Panc1 (cell line): ENCODE measurements at regions not wholly inside any gene's neighbourhood (a gene's known extent, or its start where the extent isn't known, plus 50 kb on each side); places are given as distances from the start of the nearest gene placed in this dataset.

Experiments
- ATAC-seq: fragments of 200-7000 bp; cut with Tn5 transposase; 2 replicates; pipeline ENCODE4 v1.9.1; 2020; ENCODE audit warnings: mild to moderate bottlenecking, moderate library complexity
- BruUV-seq: library from RNA; stranded (reverse); fragments of 400-500 nt; replicated peaks from 2 replicates; lab custom pipeline; 2021; lab: Mats Ljungman, UMichigan
- CTCF ChIA-PET: fragments of 300-600 bp; sonication (Branson Sonifier 250); formaldehyde crosslinking; loops from one replicate; lab custom pipeline; 2022; ENCODE audit warnings: antibody characterized with exemption; lab: Charles Lee
- POLR2A ChIA-PET: fragments of 300-600 bp; sonication (Branson Sonifier 250); formaldehyde crosslinking; loops from one replicate; lab custom pipeline; 2022; ENCODE audit warnings: antibody characterized with exemption; lab: Charles Lee
- DNase-seq: peaks from one replicate; pipeline ENCODE4 v3.0.0-alpha.2; 2010; ENCODE audit warnings: low read depth, low spot score
- H3K27ac ChIP-seq: 2 replicates; pipeline ENCODE4 v1.5.1; 2011; ENCODE audit warnings: mild to moderate bottlenecking, low read length, inconsistent platforms
- H3K27me3 ChIP-seq: fragments of 200-500 bp; sonication (Bioruptor generic); 2 replicates; pipeline ENCODE4 v1.6.0; 2014; ENCODE audit warnings: low read length, inconsistent platforms; ENCODE audit not compliant: control insufficient read depth, insufficient read depth
- H3K36me3 ChIP-seq: fragments of 200-500 bp; sonication (Bioruptor generic); 2 replicates; pipeline ENCODE4 v1.5.1; 2014; ENCODE audit warnings: inconsistent platforms, mild to moderate bottlenecking, low read length, moderate library complexity; ENCODE audit not compliant: control insufficient read depth, insufficient read depth
- H3K4me1 ChIP-seq: 2 replicates; pipeline ENCODE4 v1.5.1; 2011; ENCODE audit warnings: inconsistent platforms, mild to moderate bottlenecking, low read length, moderate library complexity; ENCODE audit not compliant: control insufficient read depth, insufficient read depth
- H3K4me3 ChIP-seq, 2 experiments: 2 replicates each; pipeline ENCODE4 v1.5.1; 2011 to 2012; ENCODE audit warnings: low read depth in 2 of 2, low read length in 2 of 2, mild to moderate bottlenecking in 2 of 2, inconsistent platforms in 1 of 2, moderate library complexity in 1 of 2
- H3K9me3 ChIP-seq: fragments of 200-500 bp; sonication (Bioruptor generic); 2 replicates; pipeline ENCODE4 v1.5.1; 2014; ENCODE audit warnings: low read depth, mild to moderate bottlenecking, inconsistent platforms, low read length, moderate library complexity; ENCODE audit not compliant: control insufficient read depth, insufficient read depth
- CTCF ChIP-seq: fragments of 450-650 bp; IDR thresholded peaks from 2 replicates; pipeline ENCODE4 v1.5.1; 2017; ENCODE audit warnings: mild to moderate bottlenecking
- POLR2AphosphoS5 ChIP-seq: IDR thresholded peaks from 2 replicates; pipeline ENCODE4 v1.6.1; 2012; ENCODE audit warnings: mild to moderate bottlenecking, low read depth, low read length, moderate library complexity
- SIN3A ChIP-seq: IDR thresholded peaks from 2 replicates; pipeline ENCODE4 v1.6.1; 2012; ENCODE audit warnings: low read depth, mild to moderate bottlenecking, low read length, moderate library complexity, borderline replicate concordance; ENCODE audit not compliant: insufficient read depth
- TCF7L2 ChIP-seq: IDR thresholded peaks from 2 replicates; pipeline ENCODE4 v1.6.1; 2011; ENCODE audit warnings: mild to moderate bottlenecking, low read depth, low read length, inconsistent platforms
- in situ Hi-C: cut with HindIII; loops from 2 replicates; pipeline ENCODE4 v1.10.0; 2016; ENCODE audit warnings: low sequenced_read_pairs, low pct_unique_long_range_greater_than_20kb
- intact Hi-C: fragments of 100-400 bp; cut with micrococcal nuclease; formaldehyde crosslinking; loops from one replicate; pipeline ENCODE4 v1.10.0; 2022; ENCODE audit not compliant: unreplicated experiment
- TF ChIP-seq, protein P1 (sequence below), 2 experiments: IDR thresholded peaks; 2 replicates each; pipeline ENCODE4 v1.6.1; 2011 to 2012; ENCODE audit warnings: low read depth in 2 of 2, control low read depth in 1 of 2, low read length in 1 of 2, mild to moderate bottlenecking in 1 of 2, moderate library complexity in 1 of 2; ENCODE audit not compliant: insufficient read depth in 1 of 2

DNA sequence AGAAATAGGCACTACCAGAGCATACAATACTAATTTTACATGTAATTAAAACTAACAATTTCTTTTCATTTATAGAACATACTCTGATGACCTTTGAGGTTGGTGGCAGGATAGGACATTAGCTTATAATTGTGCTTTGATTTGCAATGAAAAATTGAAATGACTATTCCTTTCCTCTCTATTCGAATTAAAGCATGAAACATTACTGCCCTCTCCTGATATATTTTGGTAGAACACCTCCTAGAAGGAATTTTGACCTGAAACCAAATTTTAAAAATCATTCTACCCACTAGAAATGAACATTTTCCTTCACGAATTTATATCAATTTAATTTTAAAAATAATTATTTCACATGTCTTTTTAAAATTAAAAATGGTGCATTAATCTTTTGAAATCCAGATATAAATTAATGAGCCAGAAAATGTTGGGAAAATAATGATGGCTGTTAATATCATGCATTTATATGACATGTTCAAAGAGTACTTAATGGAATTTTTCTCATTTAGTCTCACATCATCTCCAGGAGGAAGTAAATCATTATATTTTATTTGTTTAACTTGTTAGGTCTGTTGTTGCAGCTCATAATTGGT, 556.3 kb upstream of the ARGLU1 start:
- CTCF ChIA-PET: no interaction called here
- in situ Hi-C loops: no loop called here
- H3K9me3 ChIP-seq: no peaks in the 10 kb centered on the region
- ATAC-seq: no peak
- H3K4me1 ChIP-seq: no peaks in the 10 kb centered on the region
- TF ChIP-seq TCF7L2: no peak
- TF ChIP-seq CTCF: peak; percentile 42; the same call in 1 of the 2 replicates
- no peak for TF ChIP-seq POLR2AphosphoS5
- H3K4me3 ChIP-seq: no peak overlapping the region
- no peaks in the 10 kb centered on the region for H3K36me3 ChIP-seq
- POLR2A ChIA-PET: no interaction called here
- intact Hi-C loops: loop anchor here (5.0 kb wide), 1 partner anchor 202 kb away; no protein-coding TSS in a partner anchor
- no peak overlapping the region for H3K27ac ChIP-seq
- no TSS peak for BruUV-seq
- no peaks in the 10 kb centered on the region for H3K27me3 ChIP-seq
- no peak for DNase-seq

GRCh38 chr13:107121793-107122192, 553.9 kb upstream of the ARGLU1 start:
- no peaks in the 10 kb centered on the region for H3K9me3 ChIP-seq
- H3K4me3 ChIP-seq: no peak overlapping the region
- CTCF ChIA-PET: no interaction called here
- TF ChIP-seq TCF7L2: no peak
- no peak for TF ChIP-seq CTCF
- TF ChIP-seq SIN3A: no peak
- TF ChIP-seq POLR2AphosphoS5: no peak
- no peak for DNase-seq
- H3K36me3 ChIP-seq: no peaks in the 10 kb centered on the region
- no peak overlapping the region for H3K27ac ChIP-seq
- POLR2A ChIA-PET: no interaction called here
- in situ Hi-C loops: no loop called here
- H3K27me3 ChIP-seq: no peaks in the 10 kb centered on the region
- no TSS peak for BruUV-seq
- intact Hi-C loops: loop anchor here (5.0 kb wide), 1 partner anchor 199 kb away; no protein-coding TSS in a partner anchor
- no peaks in the 10 kb centered on the region for H3K4me1 ChIP-seq
- no peak for ATAC-seq

DNA sequence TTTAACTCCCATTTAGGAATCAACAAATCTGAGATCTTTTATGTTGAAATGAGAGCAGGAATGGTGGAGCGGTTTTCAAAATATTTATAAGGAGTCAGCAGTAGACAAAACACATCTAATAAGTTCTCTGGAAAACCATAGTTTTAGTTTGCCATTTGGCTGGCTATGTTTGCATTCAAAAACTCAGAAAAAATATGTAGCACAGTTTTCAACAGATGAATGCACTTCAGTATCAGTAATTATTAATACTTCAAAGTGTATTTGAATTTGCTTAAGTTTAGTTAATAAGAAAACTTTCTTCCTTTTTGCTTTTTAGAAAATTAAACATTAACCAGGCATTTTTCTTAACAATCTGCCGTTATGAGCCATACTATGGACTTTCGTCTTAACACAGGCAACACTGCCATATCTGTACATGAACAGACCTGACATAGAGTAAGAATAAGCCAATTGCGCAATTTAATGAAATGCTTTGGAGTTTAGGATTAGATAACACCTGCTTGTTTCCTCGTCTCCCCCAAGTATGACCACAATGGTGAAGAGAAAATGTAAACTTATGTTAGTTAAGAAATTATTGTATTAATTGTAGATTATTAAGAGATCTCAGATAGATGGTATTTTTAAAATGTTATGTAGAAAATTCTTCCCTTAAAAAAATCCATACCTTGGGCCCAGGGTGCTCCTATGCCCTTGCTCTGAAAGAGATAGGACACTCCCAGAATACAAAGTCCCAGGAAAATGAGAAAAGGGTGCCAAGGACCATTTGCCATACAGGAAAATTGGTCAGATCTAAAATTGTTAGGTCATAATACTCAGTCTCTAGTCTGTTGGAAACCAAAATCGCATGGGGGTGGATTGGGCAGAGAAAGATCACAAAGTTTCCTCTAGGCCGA, 552.3 kb upstream of the ARGLU1 start:
- Histone ChIP-seq H3K27me3 (no peaks in the 10 kb centered on the region), H3K36me3 (no peaks in the 10 kb centered on the region), H3K9me3 (no peaks in the 10 kb centered on the region), H3K27ac (no peak overlapping the region), H3K4me1 (no peaks in the 10 kb centered on the region), H3K4me3 (no peak overlapping the region)
- ATAC-seq (no peak), DNase-seq (no peak)
- no TSS peak for BruUV-seq
- ChIA-PET CTCF (no interaction called here), POLR2A (no interaction called here)
- intact Hi-C loops (loop anchor here (5.0 kb wide), 1 partner anchor 198 kb away; no protein-coding TSS in a partner anchor), in situ Hi-C loops (no loop called here)
- TF ChIP-seq, protein P1, sequence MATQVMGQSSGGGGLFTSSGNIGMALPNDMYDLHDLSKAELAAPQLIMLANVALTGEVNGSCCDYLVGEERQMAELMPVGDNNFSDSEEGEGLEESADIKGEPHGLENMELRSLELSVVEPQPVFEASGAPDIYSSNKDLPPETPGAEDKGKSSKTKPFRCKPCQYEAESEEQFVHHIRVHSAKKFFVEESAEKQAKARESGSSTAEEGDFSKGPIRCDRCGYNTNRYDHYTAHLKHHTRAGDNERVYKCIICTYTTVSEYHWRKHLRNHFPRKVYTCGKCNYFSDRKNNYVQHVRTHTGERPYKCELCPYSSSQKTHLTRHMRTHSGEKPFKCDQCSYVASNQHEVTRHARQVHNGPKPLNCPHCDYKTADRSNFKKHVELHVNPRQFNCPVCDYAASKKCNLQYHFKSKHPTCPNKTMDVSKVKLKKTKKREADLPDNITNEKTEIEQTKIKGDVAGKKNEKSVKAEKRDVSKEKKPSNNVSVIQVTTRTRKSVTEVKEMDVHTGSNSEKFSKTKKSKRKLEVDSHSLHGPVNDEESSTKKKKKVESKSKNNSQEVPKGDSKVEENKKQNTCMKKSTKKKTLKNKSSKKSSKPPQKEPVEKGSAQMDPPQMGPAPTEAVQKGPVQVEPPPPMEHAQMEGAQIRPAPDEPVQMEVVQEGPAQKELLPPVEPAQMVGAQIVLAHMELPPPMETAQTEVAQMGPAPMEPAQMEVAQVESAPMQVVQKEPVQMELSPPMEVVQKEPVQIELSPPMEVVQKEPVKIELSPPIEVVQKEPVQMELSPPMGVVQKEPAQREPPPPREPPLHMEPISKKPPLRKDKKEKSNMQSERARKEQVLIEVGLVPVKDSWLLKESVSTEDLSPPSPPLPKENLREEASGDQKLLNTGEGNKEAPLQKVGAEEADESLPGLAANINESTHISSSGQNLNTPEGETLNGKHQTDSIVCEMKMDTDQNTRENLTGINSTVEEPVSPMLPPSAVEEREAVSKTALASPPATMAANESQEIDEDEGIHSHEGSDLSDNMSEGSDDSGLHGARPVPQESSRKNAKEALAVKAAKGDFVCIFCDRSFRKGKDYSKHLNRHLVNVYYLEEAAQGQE (IDR thresholded peaks at IDR 0.05; ENCODE audit: insufficient read depth in 1 of 2, low read depth in 2 of 2, low read length in 1 of 2): no peak
- TF ChIP-seq POLR2AphosphoS5 (no peak), CTCF (no peak), SIN3A (no peak)
